SK-N-SH (cell line): ENCODE measurements at regions not wholly inside any gene's neighbourhood (a gene's known extent, or its start where the extent isn't known, plus 50 kb on each side); places are given as distances from the start of the nearest gene placed in this dataset.
"Not testable (repeated sequence)": the region's sequence is repeated elsewhere in the genome, so short reads cannot be mapped to it uniquely, and the experiment has no call there.

ENCODE experiments used
- CHD2 ChIP-seq: fragments of 150-350 bp; IDR thresholded peaks from 2 replicates; pipeline ENCODE4 v1.6.1; 2018; ENCODE audit warnings: low read length; ENCODE audit not compliant: partially characterized antibody
- EZH2phosphoT487 ChIP-seq: fragments of 200-600 bp; sonication (generic); IDR thresholded peaks from 2 replicates; pipeline ENCODE4 v1.6.1; 2017; ENCODE audit warnings: low read depth, mixed run types, mild to moderate bottlenecking, antibody characterized with exemption, moderate library complexity, borderline replicate concordance
- GABPA ChIP-seq: IDR thresholded peaks from 2 replicates; pipeline ENCODE4 v1.4.0; 2012; ENCODE audit warnings: low read depth, mild to moderate bottlenecking
- MXI1 ChIP-seq: IDR thresholded peaks from 2 replicates; pipeline ENCODE4 v1.6.1; 2012; ENCODE audit warnings: mild to moderate bottlenecking, low read depth, low read length, improper control_type of control experiment
- RAD21 ChIP-seq: IDR thresholded peaks from 2 replicates; pipeline ENCODE4 v1.6.1; 2012; ENCODE audit warnings: mild to moderate bottlenecking, low read length
- REST ChIP-seq: IDR thresholded peaks from 2 replicates; pipeline ENCODE4 v1.6.1; 2012; ENCODE audit warnings: mild to moderate bottlenecking, low read depth, low read length, moderate library complexity
- RFX5 ChIP-seq: IDR thresholded peaks from 2 replicates; pipeline ENCODE4 v1.6.1; 2012; ENCODE audit warnings: mild to moderate bottlenecking, improper control_type of control experiment, low read length
- SIN3A ChIP-seq: IDR thresholded peaks from 2 replicates; pipeline ENCODE4 v1.6.1; 2012; ENCODE audit warnings: low read depth, mild to moderate bottlenecking, low read length, moderate library complexity, borderline replicate concordance
- TF ChIP-seq, protein P1 (sequence below): fragments of 200-600 bp; sonication (generic); IDR thresholded peaks from 2 replicates; pipeline ENCODE4 v1.6.1; 2017; ENCODE audit warnings: antibody characterized with exemption, mild to moderate bottlenecking, moderate library complexity
- TF ChIP-seq, protein P2 (sequence below): fragments of 150-350 bp; IDR thresholded peaks from 2 replicates; pipeline ENCODE4 v1.6.1; 2017; ENCODE audit warnings: antibody characterized with exemption, low read length, low read depth, borderline replicate concordance

DNA sequence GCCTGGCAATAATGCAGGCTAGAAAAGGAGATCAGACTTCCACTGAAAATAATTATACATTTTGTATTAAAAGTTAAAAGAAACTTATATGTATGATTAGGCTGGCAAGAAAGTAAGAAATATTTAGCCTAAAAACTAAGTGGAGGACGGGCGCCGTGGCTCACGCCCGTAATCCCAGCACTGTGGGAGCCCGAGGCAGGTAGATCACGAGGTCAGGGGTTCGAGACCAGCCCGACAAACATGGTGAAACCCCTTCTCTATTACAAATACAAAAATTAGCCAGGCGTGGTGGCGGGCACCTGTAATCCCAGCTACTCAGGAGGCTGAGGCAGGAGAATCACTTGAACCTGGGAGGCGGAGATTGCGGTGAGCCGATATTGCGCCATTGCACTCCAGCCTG, 707.0 kb downstream of the C6orf118 start:
- TF ChIP-seq, protein P1, sequence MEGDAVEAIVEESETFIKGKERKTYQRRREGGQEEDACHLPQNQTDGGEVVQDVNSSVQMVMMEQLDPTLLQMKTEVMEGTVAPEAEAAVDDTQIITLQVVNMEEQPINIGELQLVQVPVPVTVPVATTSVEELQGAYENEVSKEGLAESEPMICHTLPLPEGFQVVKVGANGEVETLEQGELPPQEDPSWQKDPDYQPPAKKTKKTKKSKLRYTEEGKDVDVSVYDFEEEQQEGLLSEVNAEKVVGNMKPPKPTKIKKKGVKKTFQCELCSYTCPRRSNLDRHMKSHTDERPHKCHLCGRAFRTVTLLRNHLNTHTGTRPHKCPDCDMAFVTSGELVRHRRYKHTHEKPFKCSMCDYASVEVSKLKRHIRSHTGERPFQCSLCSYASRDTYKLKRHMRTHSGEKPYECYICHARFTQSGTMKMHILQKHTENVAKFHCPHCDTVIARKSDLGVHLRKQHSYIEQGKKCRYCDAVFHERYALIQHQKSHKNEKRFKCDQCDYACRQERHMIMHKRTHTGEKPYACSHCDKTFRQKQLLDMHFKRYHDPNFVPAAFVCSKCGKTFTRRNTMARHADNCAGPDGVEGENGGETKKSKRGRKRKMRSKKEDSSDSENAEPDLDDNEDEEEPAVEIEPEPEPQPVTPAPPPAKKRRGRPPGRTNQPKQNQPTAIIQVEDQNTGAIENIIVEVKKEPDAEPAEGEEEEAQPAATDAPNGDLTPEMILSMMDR = not testable (repeated sequence)
- not testable (repeated sequence) for TF ChIP-seq RFX5, RAD21, MXI1, CHD2, GABPA, REST, SIN3A, EZH2phosphoT487
- TF ChIP-seq, protein P2, sequence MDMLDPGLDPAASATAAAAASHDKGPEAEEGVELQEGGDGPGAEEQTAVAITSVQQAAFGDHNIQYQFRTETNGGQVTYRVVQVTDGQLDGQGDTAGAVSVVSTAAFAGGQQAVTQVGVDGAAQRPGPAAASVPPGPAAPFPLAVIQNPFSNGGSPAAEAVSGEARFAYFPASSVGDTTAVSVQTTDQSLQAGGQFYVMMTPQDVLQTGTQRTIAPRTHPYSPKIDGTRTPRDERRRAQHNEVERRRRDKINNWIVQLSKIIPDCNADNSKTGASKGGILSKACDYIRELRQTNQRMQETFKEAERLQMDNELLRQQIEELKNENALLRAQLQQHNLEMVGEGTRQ = not testable (repeated sequence)
